HL-60 (cell line): ENCODE measurements at regions not wholly inside any gene's neighbourhood (a gene's known extent, or its start where the extent isn't known, plus 50 kb on each side); places are given as distances from the start of the nearest gene placed in this dataset.

Experiments used
- GABPA ChIP-seq: IDR thresholded peaks from 2 replicates; pipeline ENCODE4 v1.6.1; 2012; ENCODE audit warnings: low read depth
- POLR2AphosphoS5 ChIP-seq: IDR thresholded peaks from 2 replicates; pipeline ENCODE4 v1.6.1; 2012; ENCODE audit warnings: low read depth
- SPI1 ChIP-seq: IDR thresholded peaks from 2 replicates; pipeline ENCODE4 v1.6.1; 2012; ENCODE audit warnings: low read depth, mild to moderate bottlenecking, borderline replicate concordance
- TF ChIP-seq, protein P1 (sequence below): IDR thresholded peaks from one replicate; pipeline ENCODE4 v1.5.1; 2011; ENCODE audit warnings: low read length, control low read depth, inconsistent platforms; ENCODE audit not compliant: insufficient read depth
- TF ChIP-seq, protein P2 (sequence below): IDR thresholded peaks from 2 replicates; pipeline ENCODE4 v1.6.1; 2012; ENCODE audit warnings: low read depth; ENCODE audit not compliant: insufficient replicate concordance

DNA sequence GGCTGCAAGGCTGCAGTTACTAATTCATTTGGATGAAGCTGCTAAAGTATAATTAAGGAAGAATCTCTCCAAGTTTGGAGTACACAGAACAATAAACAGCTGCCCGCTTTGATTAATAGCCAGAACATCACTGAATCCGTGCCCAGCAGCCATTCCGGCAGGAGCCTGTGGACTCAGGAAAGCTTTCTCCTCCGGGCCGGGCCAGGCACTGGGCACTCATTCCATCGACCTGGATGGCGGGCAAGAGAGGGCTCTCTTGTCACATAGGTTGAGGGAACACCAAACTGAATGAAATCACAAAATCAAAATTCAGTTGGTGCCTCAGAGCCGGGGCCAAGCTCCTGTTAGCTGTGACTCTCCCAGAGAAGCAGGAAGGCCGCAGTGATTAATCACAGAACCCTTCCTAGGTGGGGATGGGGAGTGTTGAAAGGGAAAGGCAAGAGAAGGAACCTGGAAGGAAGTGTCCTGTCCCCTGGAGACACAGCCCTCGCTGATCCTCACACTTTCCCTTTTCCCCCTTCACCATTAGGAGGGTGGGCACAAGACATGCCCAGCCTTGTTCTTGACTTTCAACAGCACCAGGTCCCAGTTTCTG, 306.7 kb downstream of the NPHP4 start:
- TF ChIP-seq, protein P1, sequence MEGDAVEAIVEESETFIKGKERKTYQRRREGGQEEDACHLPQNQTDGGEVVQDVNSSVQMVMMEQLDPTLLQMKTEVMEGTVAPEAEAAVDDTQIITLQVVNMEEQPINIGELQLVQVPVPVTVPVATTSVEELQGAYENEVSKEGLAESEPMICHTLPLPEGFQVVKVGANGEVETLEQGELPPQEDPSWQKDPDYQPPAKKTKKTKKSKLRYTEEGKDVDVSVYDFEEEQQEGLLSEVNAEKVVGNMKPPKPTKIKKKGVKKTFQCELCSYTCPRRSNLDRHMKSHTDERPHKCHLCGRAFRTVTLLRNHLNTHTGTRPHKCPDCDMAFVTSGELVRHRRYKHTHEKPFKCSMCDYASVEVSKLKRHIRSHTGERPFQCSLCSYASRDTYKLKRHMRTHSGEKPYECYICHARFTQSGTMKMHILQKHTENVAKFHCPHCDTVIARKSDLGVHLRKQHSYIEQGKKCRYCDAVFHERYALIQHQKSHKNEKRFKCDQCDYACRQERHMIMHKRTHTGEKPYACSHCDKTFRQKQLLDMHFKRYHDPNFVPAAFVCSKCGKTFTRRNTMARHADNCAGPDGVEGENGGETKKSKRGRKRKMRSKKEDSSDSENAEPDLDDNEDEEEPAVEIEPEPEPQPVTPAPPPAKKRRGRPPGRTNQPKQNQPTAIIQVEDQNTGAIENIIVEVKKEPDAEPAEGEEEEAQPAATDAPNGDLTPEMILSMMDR, result no peak
- TF ChIP-seq, protein P2, sequence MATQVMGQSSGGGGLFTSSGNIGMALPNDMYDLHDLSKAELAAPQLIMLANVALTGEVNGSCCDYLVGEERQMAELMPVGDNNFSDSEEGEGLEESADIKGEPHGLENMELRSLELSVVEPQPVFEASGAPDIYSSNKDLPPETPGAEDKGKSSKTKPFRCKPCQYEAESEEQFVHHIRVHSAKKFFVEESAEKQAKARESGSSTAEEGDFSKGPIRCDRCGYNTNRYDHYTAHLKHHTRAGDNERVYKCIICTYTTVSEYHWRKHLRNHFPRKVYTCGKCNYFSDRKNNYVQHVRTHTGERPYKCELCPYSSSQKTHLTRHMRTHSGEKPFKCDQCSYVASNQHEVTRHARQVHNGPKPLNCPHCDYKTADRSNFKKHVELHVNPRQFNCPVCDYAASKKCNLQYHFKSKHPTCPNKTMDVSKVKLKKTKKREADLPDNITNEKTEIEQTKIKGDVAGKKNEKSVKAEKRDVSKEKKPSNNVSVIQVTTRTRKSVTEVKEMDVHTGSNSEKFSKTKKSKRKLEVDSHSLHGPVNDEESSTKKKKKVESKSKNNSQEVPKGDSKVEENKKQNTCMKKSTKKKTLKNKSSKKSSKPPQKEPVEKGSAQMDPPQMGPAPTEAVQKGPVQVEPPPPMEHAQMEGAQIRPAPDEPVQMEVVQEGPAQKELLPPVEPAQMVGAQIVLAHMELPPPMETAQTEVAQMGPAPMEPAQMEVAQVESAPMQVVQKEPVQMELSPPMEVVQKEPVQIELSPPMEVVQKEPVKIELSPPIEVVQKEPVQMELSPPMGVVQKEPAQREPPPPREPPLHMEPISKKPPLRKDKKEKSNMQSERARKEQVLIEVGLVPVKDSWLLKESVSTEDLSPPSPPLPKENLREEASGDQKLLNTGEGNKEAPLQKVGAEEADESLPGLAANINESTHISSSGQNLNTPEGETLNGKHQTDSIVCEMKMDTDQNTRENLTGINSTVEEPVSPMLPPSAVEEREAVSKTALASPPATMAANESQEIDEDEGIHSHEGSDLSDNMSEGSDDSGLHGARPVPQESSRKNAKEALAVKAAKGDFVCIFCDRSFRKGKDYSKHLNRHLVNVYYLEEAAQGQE, result no peak
- TF ChIP-seq POLR2AphosphoS5 (no peak), GABPA (no peak), SPI1 (no peak)
